GM19328 (cell line): ENCODE measurements at regions not wholly inside any gene's neighbourhood (a gene's known extent, or its start where the extent isn't known, plus 50 kb on each side); places are given as distances from the start of the nearest gene placed in this dataset.
A peak's percentile ranks its signal among the peaks of the same experiment; 100 is the strongest.

ENCODE experiments used
- ATAC-seq: cut with Tn5 transposase; IDR thresholded peaks from one replicate; pipeline ENCODE4 v1.9.1; 2021; ENCODE audit warnings: mild to moderate bottlenecking, moderate library complexity; ENCODE audit not compliant: unreplicated experiment

DNA sequence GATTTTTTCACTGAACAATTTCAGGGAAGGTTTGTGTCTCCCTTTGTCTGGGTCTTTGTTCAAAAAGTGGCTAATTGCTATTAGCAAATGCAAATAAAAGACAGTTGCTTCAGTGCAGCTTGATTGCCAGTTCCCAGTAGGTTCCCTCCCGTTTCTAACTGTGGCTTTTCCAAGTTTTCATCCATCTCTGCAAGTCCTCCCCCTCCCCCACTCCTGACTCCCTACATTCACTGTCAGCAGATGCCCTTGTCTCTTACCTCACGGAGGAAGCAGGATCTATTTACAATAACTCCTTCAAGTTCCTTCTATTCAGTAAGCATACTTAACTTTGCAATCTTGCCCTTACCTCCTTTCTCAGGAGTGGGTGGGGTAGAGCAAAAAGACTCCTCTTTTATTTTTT, 55.4 kb upstream of the SCEL start:
- no peak for ATAC-seq

DNA sequence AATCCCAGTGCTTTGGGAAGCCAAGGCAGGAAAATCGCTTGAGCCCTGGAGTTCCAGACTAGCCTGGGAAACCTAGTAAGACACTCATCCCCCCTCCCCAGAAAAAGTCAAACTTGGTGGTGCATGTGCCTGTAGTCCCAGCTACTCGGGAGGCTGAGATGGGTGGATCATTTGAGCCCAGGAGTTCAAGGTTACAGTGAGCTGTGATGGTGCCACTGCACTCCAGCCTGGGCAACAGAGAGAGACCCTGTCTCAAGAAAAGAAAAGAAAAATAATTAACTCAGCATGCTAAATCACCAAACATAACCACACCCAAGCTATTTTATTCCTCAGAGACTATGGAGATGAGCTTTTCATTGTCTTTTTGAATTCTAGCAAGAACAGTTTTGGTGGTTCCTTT, 56.2 kb upstream of the SCEL start:
- no peak for ATAC-seq

DNA sequence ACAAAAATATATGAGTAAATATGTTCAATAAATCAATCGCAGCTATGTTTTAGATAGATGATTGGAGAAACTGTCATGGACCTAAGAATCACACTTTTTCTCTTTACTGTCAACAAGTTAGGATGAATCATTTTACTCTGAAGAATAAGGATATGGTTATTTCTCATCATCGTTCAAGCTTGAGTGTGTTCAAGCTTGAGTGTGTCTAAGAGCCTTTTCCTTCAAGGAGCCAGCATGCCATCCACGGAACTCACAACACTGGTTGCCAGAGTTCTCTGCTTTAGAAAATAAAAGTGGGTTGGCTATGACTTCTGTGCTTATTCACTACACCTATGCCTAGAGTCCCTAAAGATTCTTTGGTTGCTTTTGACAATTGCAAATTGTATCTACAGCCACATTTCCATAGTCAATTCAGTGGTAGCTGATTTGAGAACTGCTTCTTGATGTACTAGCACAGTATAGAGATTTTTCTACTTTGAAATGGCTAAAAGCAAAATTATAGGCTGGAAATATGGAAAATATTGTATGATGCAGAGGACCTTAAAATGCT, 58.1 kb upstream of the SCEL start:
- no peak for ATAC-seq

DNA sequence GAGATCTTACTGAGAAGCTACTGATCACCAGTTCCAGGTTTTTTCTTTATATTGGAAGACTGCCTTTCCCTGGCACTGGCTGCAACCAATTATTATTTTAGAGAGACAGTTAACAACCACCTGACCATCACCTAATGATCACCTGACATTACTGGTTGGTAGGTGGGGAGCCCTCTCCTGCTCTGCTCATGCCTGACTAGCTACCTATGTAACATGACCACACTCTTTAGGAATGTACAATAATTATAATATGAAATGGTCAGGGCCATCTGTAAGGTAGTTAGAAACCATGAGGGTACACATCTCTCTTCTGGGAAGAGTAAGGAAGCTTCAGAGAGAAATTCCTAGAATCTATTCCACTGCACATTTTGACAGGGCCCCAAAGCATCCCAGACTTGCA, 59.0 kb upstream of the SCEL start:
- ATAC-seq, result no peak

DNA sequence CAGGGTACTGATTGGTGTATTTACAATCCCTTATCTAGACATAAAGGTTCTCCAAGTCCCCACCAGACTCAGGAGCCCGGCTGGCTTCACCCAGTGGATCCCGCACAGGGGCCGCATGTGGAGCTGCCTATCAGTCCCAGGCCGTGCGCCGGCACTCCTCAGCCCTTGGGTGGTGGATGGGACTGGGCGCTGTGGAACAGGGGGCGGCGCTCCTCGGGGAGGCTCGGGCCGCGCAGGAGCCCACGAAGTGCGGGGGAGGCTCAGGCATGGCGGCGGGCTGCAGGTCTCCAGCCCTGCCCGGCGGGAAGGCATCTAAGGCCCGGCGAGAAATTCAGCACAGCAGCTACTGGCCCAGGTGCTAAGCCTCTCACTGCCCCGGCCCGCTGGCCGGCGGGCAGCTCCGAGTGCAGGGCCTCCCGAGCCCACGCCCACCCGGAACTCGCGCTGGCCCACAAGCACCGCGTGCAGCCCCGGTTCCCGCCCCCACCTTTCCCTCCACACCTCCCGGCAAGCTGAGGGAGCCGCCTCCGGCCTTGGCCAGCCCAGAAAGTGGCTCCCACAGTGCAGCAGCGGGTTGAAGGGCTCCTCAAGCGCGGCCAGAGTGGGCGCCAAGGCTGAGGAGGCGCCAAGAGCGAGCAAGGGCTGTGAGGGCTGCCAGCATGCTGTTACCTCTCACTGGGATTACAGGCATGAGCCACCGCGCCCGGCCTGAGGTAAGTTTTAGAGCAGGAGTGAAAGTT, 60.0 kb upstream of the SCEL start:
- no peak for ATAC-seq

DNA sequence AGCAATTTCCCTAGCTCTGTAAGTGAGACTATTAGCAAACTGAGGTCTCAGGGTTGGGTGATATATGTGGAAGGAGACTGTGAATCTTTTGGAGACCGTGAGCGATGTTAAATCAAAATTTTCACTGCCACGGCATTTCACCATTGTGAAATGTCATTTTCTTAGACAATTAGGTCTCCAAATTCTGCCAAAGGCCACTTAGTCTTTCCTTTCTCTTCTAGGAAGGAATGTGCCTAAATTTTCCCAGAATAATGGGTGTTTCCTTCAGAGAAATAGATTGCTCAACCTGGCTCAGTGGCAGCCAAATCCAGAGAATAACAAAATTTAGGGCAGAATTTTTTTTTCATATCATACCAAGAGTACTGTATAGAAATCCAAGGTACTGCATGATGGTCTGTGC, 64.5 kb upstream of the SCEL start:
- ATAC-seq, result no peak

DNA sequence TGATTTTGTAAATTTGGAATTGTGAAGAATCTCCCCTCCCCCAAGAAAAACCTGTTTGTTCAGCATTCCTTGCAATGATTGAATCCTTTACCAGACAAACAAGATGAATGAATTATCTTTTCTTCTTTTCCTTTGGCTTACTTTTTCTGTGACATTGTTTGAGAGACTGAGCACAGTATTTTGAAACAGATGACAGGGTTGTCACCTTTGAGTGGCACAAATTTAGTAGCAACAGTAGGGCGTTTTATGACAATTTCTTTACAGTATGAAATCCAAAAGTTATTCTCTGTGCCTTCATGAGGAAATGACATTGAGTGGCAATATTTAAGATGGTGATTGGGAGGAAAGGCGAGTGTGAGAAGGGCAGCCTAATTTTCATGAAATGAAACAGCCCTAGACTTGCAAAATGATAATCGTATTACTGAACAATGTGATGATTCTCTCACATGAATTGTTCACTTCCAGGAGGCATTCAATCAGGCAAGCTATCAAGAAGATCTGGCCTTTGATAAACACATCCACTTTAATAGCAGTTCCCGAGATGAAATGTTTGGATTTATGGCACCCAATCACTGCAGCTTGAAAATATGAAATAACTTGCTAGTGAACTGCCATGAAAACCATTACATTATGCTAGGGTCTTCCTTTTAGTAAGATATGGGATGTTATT, 68.6 kb upstream of the SCEL start:
- ATAC-seq, result no peak

DNA sequence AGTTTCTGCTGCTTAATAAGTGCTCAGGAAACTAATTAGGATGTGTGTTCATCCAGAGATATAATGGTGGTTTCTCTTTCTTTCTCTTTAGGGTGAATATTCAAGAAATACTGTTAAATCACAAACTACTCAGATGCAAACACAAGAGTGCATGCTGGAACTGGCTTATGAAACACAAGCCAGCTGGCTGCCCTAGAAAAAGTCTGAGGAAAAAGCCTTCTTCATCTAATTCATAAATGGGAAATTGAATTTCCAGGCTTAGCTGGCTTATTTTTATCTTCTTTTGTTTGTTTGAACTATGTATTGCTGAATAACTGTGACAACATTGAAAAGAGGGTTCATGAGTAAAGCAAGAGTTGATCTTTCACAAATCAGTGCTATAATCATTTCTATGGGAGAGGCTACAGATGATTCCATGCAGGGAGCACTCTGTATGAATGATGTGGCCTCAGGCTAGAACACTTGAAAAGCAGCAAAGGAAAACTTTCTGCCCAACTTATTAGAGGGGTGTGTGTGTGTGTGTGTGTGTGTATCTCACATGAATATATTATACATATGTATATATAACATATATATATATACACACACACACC, 69.8 kb upstream of the SCEL start:
- ATAC-seq, result no peak

DNA sequence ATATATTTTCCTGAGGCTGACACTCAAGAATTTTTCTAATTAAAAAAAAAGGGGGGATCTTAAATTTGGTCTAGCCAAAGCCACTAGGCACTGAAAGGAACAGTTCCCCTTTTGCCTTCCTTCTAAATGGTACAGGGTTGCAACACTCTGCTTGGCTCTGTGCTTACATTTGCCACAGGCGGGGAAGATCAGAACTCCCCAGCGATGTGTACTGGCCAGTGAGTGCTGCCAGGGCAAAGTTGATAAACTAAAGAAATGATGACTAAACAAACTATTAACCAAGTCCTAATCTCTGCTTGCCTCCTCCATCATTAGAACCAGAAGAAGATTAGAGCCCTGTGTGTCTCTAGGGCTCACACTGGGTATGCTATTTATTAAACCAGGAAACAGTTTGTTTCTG, 75.3 kb upstream of the SCEL start:
- no peak for ATAC-seq

DNA sequence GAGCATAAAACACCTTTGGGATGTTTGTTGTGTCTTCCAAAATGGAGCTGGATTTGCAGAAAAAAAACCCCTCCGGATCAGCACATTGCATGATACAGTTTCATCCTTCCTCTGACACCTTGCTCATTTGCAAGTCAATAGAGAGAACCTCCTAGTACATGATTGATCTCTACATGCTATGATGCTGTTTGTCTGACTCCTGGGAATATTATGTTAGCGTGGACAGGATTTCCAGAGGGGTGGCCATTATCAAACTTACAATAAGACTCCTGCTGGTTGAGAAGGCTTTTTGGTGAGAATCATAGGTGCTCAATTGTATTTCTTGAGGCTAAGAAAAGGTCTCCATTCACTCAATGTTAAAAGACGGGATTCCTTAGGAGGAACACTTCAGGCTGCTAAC, 75.9 kb upstream of the SCEL start:
- no peak for ATAC-seq

DNA sequence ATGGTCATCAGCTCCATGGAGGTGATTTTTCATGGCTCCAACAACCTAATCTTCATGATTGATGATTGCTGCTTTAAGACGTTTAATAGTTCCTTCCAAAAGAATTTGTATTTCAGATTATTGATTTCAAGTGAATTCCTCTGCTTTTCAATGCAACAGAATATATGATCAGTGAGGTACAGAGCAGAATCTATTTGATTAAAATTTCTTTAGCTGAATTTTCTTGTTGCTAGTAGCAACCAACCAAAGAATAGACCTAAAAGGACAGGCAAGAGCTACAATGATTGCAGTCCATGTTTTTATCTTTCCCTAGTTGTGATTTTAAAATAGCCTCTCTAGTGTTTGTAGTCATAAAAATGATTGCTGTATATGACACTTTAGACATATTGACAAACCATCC, 76.8 kb upstream of the SCEL start:
- no peak for ATAC-seq

DNA sequence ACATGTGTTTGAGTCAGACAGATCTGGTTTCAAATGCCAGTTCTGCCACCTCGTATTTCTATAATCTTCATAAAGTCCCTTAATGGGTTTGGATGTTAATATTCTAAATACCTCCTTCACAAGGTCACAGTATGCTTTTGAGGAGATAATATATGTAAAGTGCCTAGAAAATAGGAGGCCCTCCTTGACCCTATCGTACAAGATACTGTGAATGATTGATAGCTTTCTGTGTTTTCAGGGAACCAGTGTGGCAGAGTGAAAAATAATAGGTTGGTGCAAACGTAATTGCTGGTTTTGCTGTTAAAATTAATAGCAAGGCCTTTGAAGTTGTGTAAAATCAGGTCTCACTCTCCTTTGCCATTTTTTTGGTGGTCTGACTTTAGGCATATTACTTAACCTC, 77.5 kb upstream of the SCEL start:
- no peak for ATAC-seq

DNA sequence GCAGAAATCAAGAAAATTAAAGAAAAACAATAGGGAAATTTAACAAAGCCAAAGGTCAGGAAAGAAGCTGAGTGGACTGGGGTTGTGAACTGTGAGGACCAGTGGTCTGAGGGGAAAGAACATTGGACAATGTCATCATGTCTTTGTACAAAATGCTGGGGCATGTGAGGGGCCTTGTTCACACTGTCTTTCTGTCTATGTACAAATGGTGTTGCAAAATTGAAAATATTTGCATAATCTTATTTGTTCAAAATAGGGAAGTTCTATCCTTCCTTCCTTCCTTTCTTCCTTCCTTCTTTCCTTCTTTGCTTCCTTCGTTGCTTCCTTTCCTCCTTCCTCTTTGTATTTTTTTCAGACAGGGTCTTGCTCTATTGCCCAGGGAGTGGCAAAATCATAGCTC, 79.2 kb upstream of the SCEL start:
- no peak for ATAC-seq

DNA sequence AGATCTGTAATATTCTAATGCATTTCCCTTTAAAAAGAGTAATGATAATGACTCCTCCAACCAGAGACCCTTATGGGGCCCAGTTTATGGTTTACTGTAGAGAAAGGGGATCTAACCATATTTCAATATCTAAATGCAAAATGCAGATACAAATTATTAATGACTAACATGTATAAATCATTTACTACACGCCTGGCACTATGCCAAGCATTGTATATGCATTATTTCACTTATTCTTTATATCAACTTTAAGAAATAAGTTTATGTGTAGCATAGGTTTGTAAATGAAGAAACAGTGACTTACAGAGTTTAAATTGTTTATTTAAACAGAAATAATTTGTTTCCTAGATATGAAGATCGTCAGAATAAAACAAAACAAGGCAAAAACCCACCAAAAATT, 86.2 kb upstream of the SCEL start:
- ATAC-seq, result no peak

DNA sequence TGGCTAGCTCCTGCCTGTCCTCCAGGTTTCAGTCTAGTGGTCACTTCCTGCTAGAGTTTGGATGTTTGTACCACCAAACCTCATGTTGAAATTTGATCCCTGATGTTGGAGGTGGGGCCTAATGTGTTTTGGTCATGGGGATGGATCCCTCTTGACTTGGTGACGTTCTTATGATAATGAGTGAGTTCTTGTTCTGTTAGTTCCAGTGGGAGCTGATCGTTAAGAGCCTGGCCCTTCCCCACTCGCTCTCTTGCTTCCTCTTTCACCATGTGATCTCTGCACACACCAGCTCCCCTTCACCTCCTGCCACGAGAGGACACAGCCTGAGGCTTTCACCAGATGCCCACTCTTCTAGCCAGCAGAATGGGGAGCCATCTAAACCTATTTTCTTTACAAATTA, 86.8 kb upstream of the SCEL start:
- no peak for ATAC-seq

DNA sequence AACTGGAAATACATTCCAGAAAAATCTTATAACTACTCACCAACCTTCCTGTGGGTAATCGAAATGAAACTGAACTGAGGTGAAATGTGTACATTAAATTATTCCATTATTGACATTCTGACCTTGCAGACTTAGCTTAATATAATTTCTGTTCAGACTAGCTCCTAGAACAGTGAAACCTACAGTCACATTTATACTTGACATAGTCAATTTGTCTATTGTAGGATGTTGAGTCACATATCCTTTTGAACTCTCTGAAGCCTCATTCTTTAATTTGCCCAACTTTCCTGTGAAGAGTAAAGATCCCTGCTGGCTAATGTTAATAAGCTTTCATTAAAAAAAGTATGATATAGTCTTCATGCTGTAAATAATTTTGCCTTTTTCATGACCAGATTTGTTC, 92.0 kb upstream of the SCEL start:
- no peak for ATAC-seq

DNA sequence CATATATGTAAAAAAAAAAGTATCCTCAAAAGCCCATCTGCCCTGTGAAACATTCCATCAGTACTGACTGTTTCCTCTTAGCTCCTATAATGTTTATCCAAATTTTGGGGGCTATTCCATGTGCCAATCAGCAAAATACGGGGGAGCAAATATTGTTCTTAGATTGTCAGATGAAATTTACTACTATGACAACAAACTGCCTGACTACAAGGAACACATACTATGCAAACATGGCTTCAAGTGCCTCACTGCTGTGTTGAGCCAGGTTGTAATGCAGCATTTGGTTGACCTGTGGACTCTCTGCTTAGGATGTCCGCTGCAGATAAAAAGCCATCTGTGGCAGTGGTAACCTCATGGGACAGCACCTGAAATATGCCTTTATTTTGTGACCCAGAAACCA, 98.2 kb upstream of the SCEL start:
- ATAC-seq, result no peak

DNA sequence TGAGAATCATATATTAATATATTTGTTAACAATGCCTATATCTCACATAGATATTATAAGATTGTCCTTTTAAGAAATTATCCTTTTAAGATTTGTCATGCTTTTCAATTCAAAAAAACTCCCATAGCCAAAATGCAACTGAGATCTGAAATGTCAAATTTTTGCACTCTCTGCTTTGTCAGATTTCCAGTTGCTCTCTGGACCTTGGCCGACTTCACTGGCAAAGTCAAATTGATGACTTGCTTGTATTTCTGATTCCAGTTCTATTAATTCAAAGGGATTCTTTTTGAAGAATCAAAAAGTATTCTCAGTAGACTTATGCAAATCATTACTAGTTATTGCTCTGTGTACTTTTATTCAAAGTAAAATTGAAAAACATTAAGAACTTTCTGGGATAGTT, 101.2 kb upstream of the SCEL start:
- no peak for ATAC-seq

DNA sequence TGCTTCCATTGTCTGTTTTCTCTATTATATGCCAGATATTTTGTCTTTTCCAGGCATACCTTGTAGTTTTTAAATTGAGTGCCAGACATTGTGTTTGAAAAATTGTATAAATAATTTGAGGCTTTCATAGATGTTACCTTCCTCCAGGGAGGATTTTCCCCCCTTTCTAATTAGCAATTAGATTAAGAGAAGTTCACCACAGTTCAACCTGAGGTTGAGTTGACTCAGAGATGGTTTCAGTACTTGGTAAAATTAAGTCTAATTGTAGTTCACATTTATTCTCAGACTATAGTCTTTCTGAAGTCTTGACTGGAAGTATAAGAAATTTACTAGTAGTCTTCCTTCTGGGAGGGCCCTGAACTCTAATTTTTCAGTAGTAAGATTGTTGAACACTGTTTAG, 104.1 kb upstream of the SCEL start:
- no peak for ATAC-seq

DNA sequence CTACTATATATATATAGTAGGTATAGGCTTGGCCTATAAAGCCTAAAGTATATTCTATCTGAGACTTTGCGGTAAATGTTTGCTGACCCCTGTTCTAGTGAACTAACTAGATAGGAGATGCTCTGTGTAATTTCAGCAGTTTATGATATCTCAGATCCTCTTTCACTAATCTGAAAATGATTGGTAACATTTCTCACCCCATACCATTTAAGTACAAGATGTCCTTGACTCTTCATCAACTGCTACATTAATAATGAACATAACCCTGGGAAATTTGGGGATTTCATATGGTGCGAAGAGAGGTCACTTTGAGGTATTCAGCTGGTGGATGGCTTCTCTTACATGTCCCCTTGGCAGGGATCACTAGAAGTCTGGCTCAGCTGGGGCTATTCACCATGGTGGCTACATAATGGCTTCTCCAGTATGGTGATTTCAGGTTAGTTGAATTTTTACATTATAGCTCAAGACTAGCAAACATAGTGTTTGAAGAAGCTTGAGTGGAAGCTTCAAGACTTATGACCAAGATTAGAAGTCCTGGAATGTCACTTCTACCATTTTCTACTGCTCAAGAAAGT, 103.6 kb upstream of the MYCBP2 start:
- ATAC-seq, result peak; percentile 26

DNA sequence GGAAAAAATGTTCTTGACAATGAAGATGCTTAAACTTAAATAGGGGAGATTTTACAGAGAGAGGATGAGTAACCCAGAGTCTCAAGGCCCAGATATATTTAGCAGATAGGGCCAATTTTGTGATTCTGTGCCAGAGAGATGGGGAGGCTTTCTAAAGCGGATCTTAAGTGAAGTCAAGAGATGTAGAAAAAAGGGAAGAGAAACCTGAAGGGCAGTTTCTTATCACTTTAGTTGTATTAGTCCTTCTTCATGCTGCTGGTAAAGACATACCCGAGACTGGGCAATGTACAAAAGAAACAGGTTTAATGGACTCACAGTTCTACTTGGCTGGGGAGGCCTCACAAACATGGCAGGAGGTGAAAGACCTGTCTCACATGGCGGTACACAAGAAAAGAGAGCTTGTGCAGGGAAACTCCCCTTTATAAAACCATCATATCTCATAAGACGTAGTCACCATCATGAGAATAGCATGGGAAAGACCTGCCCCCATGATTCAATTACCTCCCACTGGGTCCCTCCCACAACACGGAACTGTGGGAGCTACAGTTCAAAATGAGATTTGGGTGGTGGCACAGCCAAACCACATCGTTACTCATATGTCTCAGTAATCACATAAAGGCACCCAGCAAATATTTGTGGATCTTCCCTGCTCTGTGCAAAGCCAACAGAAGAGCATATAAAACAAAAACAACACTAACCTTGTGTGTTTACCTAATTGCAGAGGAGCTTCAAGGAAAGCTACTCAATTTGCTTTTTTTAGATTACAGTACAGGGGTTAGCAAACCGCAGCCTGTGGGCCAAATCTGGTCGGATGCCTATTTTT, 102.6 kb upstream of the MYCBP2 start:
- ATAC-seq, result peak; percentile 65
